PC-3 (cell line): ENCODE measurements at regions not wholly inside any gene's neighbourhood (a gene's known extent, or its start where the extent isn't known, plus 50 kb on each side); places are given as distances from the start of the nearest gene placed in this dataset.

ENCODE experiments used
- CTCF ChIP-seq: fragments of 300-600 bp; sonication (generic); conservative IDR thresholded peaks from 2 replicates; pipeline ENCODE4 v1.5.1; 2017; ENCODE audit warnings: antibody characterized with exemption, low read depth, mild to moderate bottlenecking, low read length
- EZH2 ChIP-seq: fragments of 300-600 bp; sonication (generic); IDR thresholded peaks from one replicate; pipeline ENCODE4 v1.6.1; 2017; ENCODE audit warnings: antibody characterized with exemption, mild to moderate bottlenecking, low read length; ENCODE audit not compliant: unreplicated experiment

- TF ChIP-seq CTCF (no peak), EZH2 (no peak)
Observed at GRCh38 chr4:166655231-166655630, 579.1 kb downstream of the SPOCK3 start.
